ENCODE measurements at regions not wholly inside any gene's neighbourhood (a gene's known extent, or its start where the extent isn't known, plus 50 kb on each side); places are given as distances from the start of the nearest gene placed in this dataset.

DNA sequence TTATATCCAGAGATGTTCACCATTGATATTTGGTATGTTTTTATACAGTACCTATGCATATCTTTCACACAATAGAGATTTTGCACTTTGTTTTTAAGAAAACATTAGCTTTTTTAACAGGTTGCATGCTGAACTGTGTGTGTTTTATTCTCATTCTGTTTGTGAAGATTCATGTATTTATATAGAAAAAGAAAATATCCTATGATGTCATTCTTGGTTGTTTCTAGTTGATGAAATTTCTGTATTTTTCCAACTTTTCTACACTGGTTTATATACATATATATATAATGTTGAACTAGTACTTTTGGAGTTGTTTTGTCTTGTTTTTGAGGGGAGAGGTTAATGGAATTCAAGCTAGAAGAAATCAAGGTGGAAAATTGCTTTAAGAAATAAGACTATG is 143.8 kb downstream of the MATN1 start:
- H3K9ac ChIP-seq (ENCODE audit: control insufficient read depth, extremely low read depth, insufficient read depth, low read length), result no peak overlapping the region
- TF ChIP-seq CTCF (optimal IDR thresholded peaks at IDR 0.05 in 1 of 3, IDR thresholded peaks at IDR 0.05 in 1 of 3, conservative IDR thresholded peaks at IDR 0.05 in 1 of 3; ENCODE audit: extremely low read depth in 1 of 3, insufficient read depth in 2 of 3, low read length in 3 of 3), result no peak
- no peak for TF ChIP-seq EZH2 (IDR thresholded peaks at IDR 0.05; ENCODE audit: low read length)
- FAIRE-seq (no peak), DNase-seq (ENCODE audit: low read depth, low spot score) (no peak)
- H3K79me2 ChIP-seq (ENCODE audit: control insufficient read depth, insufficient read depth, low read length), result no peaks in the 10 kb centered on the region
- H3K27me3 ChIP-seq (ENCODE audit: control insufficient read depth, extremely low read depth, insufficient read depth, low read length), result no peaks in the 10 kb centered on the region
- no peaks in the 10 kb centered on the region for H3K9me3 ChIP-seq (ENCODE audit: control insufficient read depth, low read depth, low read length)
- no peak overlapping the region for H3K4me3 ChIP-seq (ENCODE audit: control insufficient read depth in 2 of 3, extremely low read depth in 1 of 3, insufficient read depth in 2 of 3, low read depth in 1 of 3, low read length in 3 of 3)
- dilution Hi-C loops (cut with MboI; ENCODE audit: extremely low pct_ligation_motif_present, low sequenced_read_pairs), result no loop called here
- H3K4me2 ChIP-seq (ENCODE audit: control insufficient read depth, extremely low read depth, insufficient read depth, low read depth, low read length), result no peak overlapping the region
- no peaks in the 10 kb centered on the region for H4K20me1 ChIP-seq (ENCODE audit: control insufficient read depth, extremely low read depth, insufficient read depth, low read length)
- H2AFZ ChIP-seq (ENCODE audit: control insufficient read depth, low read length), result no peak overlapping the region
- H3K9me1 ChIP-seq (ENCODE audit: control insufficient read depth, extremely low read depth, insufficient read depth, low read length), result no peaks in the 10 kb centered on the region
- H3K36me3 ChIP-seq (ENCODE audit: control insufficient read depth in 2 of 2, extremely low read depth in 1 of 2, insufficient read depth in 2 of 2, low read length in 2 of 2), result no peaks in the 10 kb centered on the region
- no peak overlapping the region for H3K27ac ChIP-seq (ENCODE audit: control insufficient read depth, insufficient read depth, low read length)
- H3K4me1 ChIP-seq (ENCODE audit: control insufficient read depth, extremely low read depth, insufficient read depth, low read length), result no peaks in the 10 kb centered on the region

- no peak overlapping the region for H3K9ac ChIP-seq (ENCODE audit: control insufficient read depth, extremely low read depth, insufficient read depth, low read length)
- dilution Hi-C loops (cut with MboI; ENCODE audit: extremely low pct_ligation_motif_present, low sequenced_read_pairs), result no loop called here
- no peaks in the 10 kb centered on the region for H3K9me1 ChIP-seq (ENCODE audit: control insufficient read depth, extremely low read depth, insufficient read depth, low read length)
- no peak overlapping the region for H3K4me2 ChIP-seq (ENCODE audit: control insufficient read depth, extremely low read depth, insufficient read depth, low read depth, low read length)
- no peak overlapping the region for H3K4me3 ChIP-seq (ENCODE audit: control insufficient read depth in 2 of 3, extremely low read depth in 1 of 3, insufficient read depth in 2 of 3, low read depth in 1 of 3, low read length in 3 of 3)
- H4K20me1 ChIP-seq (ENCODE audit: control insufficient read depth, extremely low read depth, insufficient read depth, low read length), result no peaks in the 10 kb centered on the region
- H3K36me3 ChIP-seq (ENCODE audit: control insufficient read depth in 2 of 2, extremely low read depth in 1 of 2, insufficient read depth in 2 of 2, low read length in 2 of 2), result no peaks in the 10 kb centered on the region
- H2AFZ ChIP-seq (ENCODE audit: control insufficient read depth, low read length), result no peak overlapping the region
- peak; percentile 5 for FAIRE-seq
- TF ChIP-seq EZH2 (IDR thresholded peaks at IDR 0.05; ENCODE audit: low read length) (no peak), CTCF (optimal IDR thresholded peaks at IDR 0.05 in 1 of 3, IDR thresholded peaks at IDR 0.05 in 1 of 3, conservative IDR thresholded peaks at IDR 0.05 in 1 of 3; ENCODE audit: extremely low read depth in 1 of 3, insufficient read depth in 2 of 3, low read length in 3 of 3) (no peak)
- H3K79me2 ChIP-seq (ENCODE audit: control insufficient read depth, insufficient read depth, low read length), result no peaks in the 10 kb centered on the region
- H3K27ac ChIP-seq (ENCODE audit: control insufficient read depth, insufficient read depth, low read length), result no peak overlapping the region
- no peaks in the 10 kb centered on the region for H3K9me3 ChIP-seq (ENCODE audit: control insufficient read depth, low read depth, low read length)
- no peaks in the 10 kb centered on the region for H3K27me3 ChIP-seq (ENCODE audit: control insufficient read depth, extremely low read depth, insufficient read depth, low read length)
- H3K4me1 ChIP-seq (ENCODE audit: control insufficient read depth, extremely low read depth, insufficient read depth, low read length), result peaks cover 17% of the 10 kb centered on the region
- no peak for DNase-seq (ENCODE audit: low read depth, low spot score)
These were observed 148.3 kb downstream of the MATN1 start for GRCh38 chr1:30575066-30575465.

All from keratinocyte (primary cell).